GM19351 (cell line): ENCODE measurements at regions not wholly inside any gene's neighbourhood (a gene's known extent, or its start where the extent isn't known, plus 50 kb on each side); places are given as distances from the start of the nearest gene placed in this dataset.

ENCODE experiments used
- ATAC-seq: cut with Tn5 transposase; IDR thresholded peaks from one replicate; pipeline ENCODE4 v1.9.1; 2021; ENCODE audit warnings: mild to moderate bottlenecking, moderate library complexity; ENCODE audit not compliant: unreplicated experiment

DNA sequence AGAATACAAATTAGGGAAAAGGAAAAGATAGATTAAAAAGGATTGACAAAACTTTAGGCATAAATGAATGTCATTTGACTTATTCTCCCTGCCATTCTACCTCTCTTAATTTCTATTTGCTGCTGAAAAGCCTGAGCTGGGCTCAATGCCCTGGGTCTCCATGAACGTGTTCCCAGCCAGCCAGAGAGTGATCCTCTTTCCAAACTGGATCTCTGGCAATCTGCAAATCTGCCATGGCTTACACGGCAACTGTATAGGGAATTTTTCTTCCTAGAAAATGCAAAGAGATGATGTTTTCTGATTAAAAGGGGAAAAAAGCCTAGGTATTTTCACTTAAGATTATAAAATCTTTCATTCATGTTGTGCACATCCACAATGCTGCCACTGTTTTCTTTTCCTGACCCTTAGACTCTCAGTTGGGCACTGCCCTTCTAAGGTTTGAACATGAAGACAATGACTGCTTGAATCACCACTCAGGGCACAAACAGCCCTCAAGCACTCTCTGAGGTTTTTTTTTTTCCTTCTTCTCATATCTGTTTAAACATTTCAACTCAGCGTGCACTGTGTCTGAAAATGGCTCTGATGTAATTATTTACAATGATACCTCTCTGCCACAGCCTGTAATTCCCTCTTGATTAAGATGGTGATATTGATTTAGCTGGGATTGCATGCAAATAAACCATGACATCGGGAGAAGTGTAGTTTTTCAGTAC, 60.3 kb downstream of the DACT1 start:
- ATAC-seq: no peak

DNA sequence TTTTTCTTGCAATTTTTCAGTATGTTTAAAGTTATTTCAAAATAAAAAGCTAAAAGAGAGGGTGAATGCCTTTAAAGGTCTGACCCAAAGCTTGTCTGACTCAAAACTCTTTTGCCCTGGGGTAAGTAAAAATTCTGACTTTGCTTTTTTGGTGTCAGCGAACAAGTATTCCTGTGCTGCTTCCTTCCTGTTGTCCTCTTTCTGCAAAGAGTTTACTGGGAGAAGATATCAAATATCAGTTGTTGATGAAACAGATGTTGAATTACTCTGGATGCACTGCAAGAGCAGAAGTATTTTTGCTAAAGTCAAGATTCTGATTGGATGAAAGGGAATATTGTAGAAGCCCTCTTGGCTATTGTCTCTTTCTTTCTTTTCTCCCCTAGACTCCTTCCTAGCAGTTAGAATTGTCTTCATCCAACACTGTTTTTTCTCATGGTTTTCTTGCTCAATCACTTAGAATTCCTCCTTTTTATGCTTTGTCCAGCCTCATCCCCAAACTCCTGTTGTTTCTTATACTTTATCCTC, 62.0 kb downstream of the DACT1 start:
- ATAC-seq: no peak

DNA sequence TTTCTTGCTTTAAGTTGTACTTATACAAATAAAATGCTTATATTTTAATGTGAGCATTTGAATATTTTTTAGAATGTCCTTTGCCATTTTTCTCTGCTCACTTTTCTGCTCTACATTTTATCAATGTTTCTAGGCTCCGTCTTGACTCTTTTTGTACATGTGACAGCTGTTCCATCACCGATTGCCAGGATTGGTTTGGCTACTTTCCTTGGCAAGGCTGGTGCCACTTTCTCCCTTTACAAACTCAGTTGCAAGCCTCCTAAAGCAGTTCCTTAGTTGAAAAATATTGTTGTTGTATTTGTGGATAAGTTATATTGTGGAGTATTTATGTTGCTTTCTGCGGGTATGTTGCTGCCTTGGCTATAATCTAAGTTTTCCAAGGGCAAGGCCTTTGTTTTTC, 63.4 kb downstream of the DACT1 start:
- ATAC-seq: no peak

DNA sequence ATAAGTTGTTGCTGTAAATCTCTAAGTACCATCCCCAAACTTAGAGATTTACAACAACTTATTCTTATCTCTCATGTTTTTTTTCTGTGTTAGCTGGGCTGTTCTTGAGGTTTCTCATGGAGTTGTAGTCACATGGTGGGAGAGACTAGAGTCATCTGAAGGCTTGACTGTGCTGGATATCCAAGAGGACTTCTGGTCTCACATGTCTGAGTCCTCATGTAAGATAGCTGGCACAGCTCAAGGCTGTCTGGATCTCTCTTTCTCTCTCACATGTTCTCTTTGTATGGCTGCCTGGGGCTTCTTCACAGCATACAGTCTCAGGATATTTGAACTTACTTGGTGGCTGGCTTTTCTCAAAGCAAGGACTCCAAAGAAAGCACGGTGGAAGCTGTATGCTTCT, 63.8 kb downstream of the DACT1 start:
- ATAC-seq: no peak

DNA sequence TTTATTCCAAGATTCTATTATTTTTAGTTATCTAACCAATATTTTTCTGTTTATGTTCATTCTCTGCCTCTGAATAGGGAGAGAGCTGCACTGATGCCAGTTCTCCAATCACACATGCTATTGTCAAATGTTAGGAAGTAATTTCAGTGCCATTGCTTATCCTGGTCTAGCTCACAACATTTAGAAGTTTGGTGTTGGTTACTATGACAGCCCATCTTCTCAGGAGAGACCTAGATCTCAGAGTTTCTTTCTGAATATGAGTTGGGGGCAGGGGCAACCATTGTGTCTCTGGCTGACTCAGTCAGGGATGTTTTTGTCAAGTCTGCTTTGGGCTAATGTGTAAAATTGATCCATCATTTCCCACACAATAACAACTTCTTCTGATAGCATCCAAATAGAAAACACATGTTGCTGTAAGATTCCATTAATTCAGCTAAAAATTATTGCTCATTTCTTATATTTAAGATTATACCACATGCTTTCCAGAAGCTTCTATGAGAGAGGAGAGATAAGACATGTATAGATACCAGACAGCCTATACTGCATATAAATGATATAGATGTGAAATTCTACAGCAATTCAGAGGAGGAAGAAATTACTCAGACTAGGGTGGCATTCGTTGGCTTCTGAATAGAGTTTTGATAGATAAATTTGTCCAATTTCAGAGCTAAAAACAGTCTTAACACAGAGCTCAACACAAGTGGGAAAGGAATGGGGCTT, 64.8 kb downstream of the DACT1 start:
- no peak for ATAC-seq

DNA sequence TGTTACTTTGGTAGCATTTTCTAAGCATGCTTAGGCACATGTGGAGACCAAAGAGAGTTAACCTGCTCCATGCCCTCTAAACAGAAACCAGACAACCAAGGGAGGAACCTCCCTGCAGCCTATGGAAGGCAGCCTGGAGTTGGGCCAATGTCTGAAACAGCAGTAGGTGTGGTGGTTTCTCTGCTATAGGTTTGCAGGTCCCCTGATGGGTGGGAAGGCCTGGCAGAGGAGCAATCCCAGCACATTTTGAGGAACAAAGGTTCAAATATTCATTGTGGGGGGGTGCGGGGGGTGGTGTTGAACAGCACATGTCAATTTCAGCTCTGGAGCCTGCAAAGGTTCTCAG, 65.4 kb downstream of the DACT1 start:
- no peak for ATAC-seq

DNA sequence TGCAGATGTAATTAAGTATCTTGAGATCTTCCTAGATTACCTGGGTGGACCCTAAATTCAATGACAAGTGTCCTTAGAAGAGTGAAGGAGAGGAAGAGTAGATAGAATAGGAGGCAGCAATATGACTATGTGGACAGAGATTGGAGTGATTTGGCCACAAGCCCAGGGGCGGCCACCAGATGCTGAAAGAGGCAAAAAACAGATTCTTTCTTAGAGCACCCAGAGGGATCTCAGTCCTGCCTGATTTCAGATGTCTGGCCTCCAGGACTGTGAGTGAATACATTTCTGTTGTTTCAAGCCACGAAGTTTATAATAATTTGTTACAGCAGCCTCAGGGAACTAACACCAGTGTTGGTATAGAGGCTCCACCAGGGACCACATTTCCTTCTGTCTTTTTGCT, 67.3 kb downstream of the DACT1 start:
- no peak for ATAC-seq

DNA sequence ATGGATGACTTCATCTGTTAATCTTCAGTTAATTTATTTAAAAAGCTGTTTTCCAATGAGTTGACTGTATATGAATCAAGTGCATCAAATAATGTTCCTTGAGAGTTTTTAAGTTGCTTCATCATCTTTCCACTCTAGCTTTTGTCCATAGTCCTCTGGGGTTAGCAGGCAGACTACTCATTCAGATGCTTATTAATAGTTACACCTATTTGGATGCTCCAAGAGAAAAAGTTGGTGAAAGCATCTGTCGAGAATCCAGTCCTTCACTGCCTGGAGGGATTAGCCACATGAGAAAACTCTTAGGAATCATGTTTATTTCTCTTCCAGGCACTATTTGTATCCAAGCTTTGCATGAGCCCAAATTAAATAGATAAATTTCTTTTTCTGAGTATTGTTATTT, 70.2 kb downstream of the DACT1 start:
- ATAC-seq: no peak

DNA sequence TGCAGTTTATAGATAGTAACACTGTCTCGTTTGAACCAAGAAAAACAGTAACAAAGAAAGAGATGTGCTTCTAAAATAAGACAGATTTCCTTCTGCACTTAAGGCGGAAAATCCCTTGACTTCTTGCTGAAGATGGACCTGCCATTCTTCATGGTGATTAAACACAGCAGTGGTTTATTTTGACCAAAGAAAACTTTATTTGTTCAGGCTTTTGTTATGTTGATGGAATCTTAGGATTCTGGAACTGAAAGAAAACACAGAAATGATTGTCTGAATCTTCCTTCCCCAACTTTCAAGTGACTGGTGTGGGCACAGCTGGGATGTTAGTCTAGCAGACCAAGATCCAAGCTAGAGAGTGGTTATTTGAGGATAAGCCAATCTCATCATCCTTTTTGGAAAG, 72.2 kb downstream of the DACT1 start:
- ATAC-seq: no peak

DNA sequence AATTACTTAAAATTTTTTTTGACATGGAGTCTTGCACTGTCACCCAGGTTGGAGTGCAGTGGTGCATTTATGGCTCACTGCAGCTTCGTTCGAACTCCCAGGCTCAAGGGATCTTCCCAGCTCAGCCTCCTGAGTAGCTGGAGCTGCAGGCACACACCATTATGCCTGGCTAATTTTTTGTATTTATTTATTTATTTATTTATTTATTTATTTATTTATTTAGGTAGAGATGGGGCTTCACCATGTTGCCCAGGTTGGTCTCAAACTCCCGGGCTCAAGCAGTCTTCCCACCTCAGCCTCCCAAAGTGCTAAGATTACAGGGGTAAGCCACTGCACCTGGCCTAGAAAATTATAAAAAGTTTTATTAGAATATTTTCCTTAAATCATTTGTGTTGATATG, 73.6 kb downstream of the DACT1 start:
- no peak for ATAC-seq

DNA sequence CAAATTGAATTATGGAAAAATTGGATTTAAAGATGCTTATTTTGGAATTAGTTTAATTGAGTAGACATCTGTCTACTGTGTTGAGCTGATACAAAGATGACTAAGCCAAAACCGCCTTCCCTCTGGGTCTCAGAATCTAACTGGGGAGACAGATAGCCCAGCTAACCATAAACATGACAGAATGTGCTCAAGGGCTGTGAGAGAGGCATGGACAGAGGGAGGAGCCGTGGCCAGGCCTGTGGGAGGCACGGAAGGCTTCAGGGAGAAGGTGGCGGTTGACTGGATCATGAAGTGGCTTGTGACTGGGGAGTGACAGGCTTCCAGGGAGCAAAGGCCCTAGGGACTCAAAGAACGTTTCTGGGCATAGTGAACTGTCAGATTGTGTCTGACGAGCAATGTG, 74.6 kb downstream of the DACT1 start:
- no peak for ATAC-seq

DNA sequence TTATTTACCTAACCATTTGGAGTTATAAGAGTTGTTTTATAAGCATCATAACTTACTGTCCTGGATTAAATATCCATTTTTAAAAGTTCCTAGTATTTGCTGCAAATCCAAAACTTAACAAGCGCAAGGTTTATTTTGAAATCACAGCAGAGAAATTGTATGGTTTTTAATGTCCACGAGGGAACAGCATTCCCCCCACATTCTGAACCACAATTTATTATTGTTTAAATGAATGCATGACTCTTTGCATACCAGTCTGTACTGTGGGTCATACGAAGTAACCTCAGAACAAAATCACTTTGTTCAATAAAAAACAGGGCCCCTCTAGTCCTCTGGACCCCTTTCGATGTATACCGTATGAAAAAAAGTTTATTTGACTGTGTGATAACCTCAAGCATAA, 75.9 kb downstream of the DACT1 start:
- no peak for ATAC-seq

DNA sequence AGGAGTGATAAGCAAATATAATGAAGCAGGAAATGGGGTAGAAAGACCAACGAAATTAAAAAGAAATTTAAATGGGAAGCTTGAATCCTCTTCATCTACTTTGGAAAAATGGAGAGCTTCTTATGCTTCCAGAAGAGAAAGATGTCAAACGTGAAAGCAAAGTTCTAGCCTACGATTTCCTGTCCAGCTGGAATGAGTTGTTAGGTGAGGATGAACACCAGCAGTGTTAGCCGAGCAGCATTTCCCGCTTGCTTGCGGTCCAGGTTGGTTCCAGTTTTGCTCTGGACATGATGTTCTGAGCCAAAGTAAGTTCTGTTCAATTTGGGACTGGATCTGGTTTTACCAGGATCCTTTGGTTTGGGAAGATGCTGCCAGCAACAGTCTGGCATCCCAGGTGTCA, 78.9 kb downstream of the DACT1 start:
- ATAC-seq: no peak

DNA sequence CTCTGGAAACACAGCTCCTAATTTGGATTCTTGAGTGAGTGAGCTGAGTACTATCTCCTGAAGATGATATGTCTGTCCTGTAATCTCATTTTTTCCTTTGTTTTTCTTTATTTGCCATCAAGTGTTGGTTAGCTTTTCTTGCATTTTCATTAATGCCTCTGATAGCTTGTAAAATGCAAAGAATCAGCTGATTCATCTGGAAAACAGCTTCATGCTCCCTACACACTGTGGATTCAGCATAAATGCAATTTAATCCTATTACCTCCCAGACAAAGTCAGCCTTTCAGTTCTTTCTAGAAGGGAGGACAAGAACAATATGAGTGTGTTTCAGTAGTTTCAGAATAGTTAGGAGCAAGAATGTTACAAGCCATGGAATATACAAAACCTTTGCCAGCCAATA, 79.4 kb downstream of the DACT1 start:
- ATAC-seq: no peak

DNA sequence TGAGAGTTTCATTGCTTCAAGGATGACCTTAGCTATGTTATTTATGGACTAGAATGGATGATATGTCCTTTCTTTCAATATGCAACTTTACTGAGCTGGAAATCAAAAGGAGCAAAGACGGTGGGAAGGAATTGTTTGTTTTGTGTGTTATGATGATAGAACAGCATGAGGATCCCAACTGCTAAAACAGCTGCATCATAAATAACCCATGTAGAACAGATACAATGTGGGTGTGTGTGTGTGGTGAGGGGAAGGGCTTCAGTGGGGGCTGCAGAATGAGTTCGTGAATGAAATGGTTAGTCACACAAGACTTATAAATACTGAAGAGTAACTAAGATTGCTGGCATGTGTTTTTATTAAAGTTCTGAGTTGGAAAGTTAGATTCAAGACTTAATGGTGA, 80.1 kb downstream of the DACT1 start:
- no peak for ATAC-seq

DNA sequence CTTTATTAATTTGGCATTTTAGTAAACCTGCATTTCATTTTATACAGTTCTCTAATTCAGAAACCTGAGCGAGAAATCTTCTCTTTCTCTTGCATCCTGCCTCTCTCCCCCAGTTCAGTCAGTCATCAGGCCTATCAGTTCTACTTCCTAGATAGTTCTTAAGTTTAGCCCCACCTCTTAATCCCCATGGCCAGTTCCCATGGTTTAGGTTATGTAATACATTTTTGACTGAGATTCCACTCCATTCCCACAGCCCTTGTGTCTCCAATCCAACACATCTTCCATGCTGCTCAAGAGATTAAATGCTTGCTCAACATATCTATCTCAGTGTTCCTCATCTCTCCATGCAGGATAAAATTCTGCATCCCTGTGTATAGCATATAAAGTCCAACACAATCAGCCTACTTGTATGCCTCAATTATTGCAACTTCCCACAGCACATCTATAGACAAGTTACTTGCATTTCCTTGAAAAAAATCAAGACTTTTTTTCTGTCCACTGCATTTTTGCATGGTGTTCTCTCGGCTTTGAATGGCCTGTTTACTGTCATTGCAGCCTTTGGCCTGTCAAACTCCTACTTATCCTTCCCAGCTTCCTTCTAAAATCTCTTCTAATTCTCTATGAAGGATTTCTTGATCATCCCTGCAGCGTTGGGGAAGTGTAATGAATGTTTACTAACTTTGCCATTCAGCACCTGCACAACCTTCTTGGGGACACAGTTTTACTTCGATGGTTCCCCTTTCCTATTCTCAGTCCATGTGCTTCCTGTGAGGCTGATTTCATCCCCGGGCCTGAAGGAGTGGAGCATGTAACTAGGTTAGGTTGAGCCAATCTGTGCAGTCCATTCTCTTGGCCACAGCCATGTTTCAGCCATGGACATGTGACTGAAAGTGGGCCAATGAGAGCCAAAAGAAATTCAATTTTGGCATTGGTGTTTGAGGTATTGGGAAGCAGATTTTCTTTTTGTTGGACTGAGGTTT, 80.8 kb downstream of the DACT1 start:
- ATAC-seq: no peak

DNA sequence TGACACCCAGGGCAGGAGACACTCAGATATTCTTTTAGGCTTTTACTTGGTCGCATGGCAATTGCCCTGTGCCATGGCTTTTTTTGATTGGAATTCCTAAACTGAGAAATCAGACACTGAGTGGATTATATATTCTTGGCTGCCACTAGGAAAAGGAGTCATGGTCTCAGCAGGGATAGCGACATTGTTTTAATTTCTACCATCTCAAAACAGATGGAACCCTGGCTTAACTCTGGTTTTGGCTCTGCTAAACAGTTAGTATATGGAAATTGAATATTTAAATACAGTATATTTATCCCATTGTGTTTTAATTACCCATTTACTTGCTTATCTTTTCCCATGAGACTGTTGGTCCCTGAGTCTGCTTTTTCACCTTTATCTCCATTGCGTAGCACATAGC, 84.0 kb downstream of the DACT1 start:
- ATAC-seq: no peak

DNA sequence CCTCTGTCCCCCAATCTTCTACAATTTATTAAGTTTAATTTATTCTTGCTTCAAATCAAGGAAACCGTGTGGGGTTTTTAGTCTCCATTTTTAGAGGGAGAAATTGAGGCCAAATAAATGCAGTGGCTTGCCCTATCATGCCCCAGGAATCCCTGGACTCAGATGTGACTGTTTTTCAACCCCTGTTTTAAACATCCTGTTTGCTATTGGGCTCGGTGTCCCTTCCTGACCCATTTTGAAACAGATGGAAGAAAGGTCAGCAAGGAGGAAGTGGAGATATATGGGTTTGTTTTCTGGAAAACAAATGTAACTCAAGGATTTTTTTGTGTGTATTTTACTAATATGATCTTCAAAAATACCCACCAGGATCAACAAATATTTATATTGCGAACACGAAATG, 84.7 kb downstream of the DACT1 start:
- ATAC-seq: no peak

DNA sequence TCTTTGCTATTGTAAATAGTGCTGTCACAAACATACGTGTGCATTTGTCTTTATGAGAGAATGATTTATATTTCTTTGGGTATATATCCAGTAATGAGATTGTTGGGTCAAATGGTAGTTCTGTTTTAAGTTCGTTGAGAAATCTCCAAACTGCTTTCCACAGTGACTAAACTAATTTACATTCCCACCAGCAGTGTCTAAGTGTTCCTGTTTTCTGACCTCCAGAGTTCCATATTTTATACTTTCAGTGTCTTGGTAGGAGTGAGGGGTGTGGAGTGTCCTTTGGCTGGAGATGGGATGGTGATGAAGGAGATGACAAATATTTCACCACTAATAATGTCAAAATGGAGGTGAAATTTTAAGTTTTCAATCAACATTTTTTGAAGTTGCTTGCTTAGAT, 86.4 kb downstream of the DACT1 start:
- no peak for ATAC-seq

DNA sequence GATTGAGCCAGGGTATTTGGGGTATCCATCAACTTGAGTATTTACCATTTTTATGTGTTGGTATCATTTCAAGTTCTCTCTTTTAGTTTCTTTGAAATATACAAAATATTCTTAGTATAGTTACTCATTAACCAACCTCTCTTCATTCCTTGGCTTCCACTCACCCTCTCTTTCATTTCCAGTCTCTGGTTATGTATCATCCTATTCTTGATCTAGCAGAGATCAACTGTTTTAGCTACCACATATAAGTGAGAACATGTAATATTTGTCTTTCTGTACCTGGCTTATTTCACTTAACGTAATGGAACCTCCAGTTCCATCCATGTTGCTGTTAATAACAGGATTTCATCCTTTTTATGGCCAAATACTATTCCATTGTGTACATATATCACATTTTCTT, 86.9 kb downstream of the DACT1 start:
- no peak for ATAC-seq

DNA sequence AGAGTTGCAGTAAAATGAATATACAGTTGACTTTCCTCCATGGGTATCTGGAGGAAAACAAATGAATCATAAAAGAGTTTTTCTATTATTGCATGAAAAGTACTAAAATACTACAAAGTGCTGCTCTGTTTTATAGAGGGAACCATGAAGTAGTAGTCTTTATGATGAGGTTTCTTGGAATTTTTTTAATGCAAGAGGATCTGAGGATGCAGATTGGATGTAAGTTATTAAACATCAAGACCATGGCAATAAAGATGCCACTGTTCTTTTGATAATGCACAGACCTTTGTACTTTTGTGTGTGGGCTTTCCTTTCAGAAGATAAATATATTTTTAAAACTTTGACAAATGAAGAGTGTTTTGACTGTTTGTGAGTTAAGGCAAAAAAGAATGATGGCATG, 87.5 kb downstream of the DACT1 start:
- no peak for ATAC-seq

DNA sequence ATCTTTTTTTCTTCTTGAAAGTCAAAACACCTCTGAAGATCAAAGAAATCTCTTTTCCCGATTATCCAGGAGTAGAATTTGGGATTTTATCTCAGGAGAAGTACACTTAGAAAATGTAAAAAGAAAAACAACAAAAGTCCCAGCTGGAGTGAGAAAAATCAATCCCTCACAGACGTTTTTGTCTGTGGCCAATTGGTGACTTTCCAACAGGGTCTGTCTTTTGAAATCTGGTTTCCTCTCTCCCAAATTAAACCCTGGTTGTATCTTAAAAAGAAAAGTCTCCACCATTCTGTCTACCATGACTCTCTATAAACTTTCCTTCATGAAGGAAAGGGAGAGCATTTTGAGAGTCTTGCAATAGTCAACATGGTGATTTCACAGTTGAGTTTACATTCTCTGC, 88.1 kb downstream of the DACT1 start:
- ATAC-seq: no peak
